Fibroblast of lung (primary cell): ENCODE measurements at regions not wholly inside any gene's neighbourhood (a gene's known extent, or its start where the extent isn't known, plus 50 kb on each side); places are given as distances from the start of the nearest gene placed in this dataset.
A peak's percentile ranks its signal among the peaks of the same experiment; 100 is the strongest.

Experiments
- DNase-seq, 2 donors: peaks; one replicate each; pipeline versions ENCODE4 v3.0.0 to v3.0.0-alpha.2; 2010; ENCODE audit warnings: low read depth in 2 of 2
- H2AFZ ChIP-seq: 2 replicates; pipeline ENCODE4 v1.5.1; 2012; ENCODE audit warnings: low read length, control low read depth, inconsistent platforms
- H3K27ac ChIP-seq: 2 replicates; pipeline ENCODE4 v1.5.1; 2011; ENCODE audit warnings: low read length, control low read depth; ENCODE audit not compliant: insufficient read depth
- H3K27me3 ChIP-seq: 2 replicates; pipeline ENCODE4 v1.5.1; 2011; ENCODE audit warnings: mild to moderate bottlenecking, low read length; ENCODE audit not compliant: control insufficient read depth, insufficient read depth
- H3K36me3 ChIP-seq: 2 replicates; pipeline ENCODE4 v1.5.1; 2011; ENCODE audit warnings: low read length; ENCODE audit not compliant: control insufficient read depth, insufficient read depth
- H3K4me1 ChIP-seq: 2 replicates; pipeline ENCODE4 v1.5.1; 2011; ENCODE audit warnings: low read length; ENCODE audit not compliant: control insufficient read depth, insufficient read depth; ENCODE audit errors: extremely low read depth
- H3K4me2 ChIP-seq: 2 replicates; pipeline ENCODE4 v1.5.1; 2011; ENCODE audit warnings: low read length, control low read depth; ENCODE audit not compliant: insufficient read depth; ENCODE audit errors: extremely low read depth
- H3K4me3 ChIP-seq, 4 experiments: fragments of 200-600 bp in 1 of 4; sonication (generic) in 1 of 4; replicated peaks in 1 of 4; 2 replicates each; pipeline ENCODE4 v1.5.1; 2011 to 2016; ENCODE audit warnings: low read length in 4 of 4, low read depth in 3 of 4, mild to moderate bottlenecking in 3 of 4, control low read depth in 2 of 4, inconsistent platforms in 1 of 4, mixed read lengths in 1 of 4; ENCODE audit not compliant: insufficient read depth in 1 of 4; ENCODE audit errors: control extremely low read depth in 1 of 4
- H3K79me2 ChIP-seq: 2 replicates; pipeline ENCODE4 v1.5.1; 2012; ENCODE audit warnings: mild to moderate bottlenecking, low read length, inconsistent platforms; ENCODE audit not compliant: control insufficient read depth, insufficient read depth
- H3K9ac ChIP-seq: 2 replicates; pipeline ENCODE4 v1.5.1; 2011; ENCODE audit warnings: mild to moderate bottlenecking, low read length, control low read depth; ENCODE audit not compliant: insufficient read depth
- H3K9me3 ChIP-seq: 2 replicates; pipeline ENCODE4 v1.5.1; 2012; ENCODE audit warnings: low read depth, low read length; ENCODE audit not compliant: control insufficient read depth, insufficient read depth
- H4K20me1 ChIP-seq: 2 replicates; pipeline ENCODE4 v1.5.1; 2011; ENCODE audit warnings: low read length; ENCODE audit not compliant: control insufficient read depth, insufficient read depth; ENCODE audit errors: extremely low read depth
- EZH2 ChIP-seq: IDR thresholded peaks from 2 replicates; pipeline ENCODE4 v1.5.1; 2012; ENCODE audit warnings: low read length, control low read depth, mild to moderate bottlenecking; ENCODE audit errors: missing control alignments
- TF ChIP-seq, protein P1 (sequence below), 2 donors: IDR thresholded peaks in 1 of 2; conservative IDR thresholded peaks in 1 of 2; 1 replicate in 1 of 2; 2 replicates in 1 of 2; pipeline ENCODE4 v1.5.1; 2011 to 2012; ENCODE audit warnings: low read length in 2 of 2, control low read depth in 1 of 2, inconsistent platforms in 1 of 2, low read depth in 1 of 2, mild to moderate bottlenecking in 1 of 2

DNA sequence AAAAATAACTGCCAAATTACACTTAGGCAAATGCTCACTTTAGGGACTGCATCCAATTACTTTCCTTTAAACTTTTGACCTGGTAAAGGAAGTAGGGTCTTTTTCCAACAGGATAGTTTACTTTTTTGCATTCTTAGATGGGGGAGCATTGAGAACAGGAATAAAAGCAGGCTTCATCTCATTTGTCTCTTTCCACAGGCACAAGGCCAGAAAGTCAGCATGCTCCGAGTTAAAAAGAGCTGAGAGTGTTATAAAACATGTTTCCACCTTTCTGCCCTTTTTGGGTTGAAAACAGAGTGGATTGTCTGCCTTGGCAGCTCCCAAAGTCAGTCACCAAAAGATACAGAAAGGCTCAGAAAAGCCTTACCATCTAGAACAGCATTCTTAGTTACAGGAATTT, 404.9 kb upstream of the ALCAM start:
- H3K9me3 ChIP-seq: no peaks in the 10 kb centered on the region
- H3K9ac ChIP-seq: no peak overlapping the region
- H3K36me3 ChIP-seq: no peaks in the 10 kb centered on the region
- peak; percentile 19 to 23 for DNase-seq
- TF ChIP-seq, protein P1, sequence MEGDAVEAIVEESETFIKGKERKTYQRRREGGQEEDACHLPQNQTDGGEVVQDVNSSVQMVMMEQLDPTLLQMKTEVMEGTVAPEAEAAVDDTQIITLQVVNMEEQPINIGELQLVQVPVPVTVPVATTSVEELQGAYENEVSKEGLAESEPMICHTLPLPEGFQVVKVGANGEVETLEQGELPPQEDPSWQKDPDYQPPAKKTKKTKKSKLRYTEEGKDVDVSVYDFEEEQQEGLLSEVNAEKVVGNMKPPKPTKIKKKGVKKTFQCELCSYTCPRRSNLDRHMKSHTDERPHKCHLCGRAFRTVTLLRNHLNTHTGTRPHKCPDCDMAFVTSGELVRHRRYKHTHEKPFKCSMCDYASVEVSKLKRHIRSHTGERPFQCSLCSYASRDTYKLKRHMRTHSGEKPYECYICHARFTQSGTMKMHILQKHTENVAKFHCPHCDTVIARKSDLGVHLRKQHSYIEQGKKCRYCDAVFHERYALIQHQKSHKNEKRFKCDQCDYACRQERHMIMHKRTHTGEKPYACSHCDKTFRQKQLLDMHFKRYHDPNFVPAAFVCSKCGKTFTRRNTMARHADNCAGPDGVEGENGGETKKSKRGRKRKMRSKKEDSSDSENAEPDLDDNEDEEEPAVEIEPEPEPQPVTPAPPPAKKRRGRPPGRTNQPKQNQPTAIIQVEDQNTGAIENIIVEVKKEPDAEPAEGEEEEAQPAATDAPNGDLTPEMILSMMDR (conservative IDR thresholded peaks at IDR 0.05 in 1 of 2, IDR thresholded peaks at IDR 0.05 in 1 of 2; ENCODE audit: low read depth in 1 of 2, low read length in 2 of 2): no peak
- no peak for TF ChIP-seq EZH2
- H3K4me2 ChIP-seq: no peak overlapping the region
- H4K20me1 ChIP-seq: no peaks in the 10 kb centered on the region
- H3K4me1 ChIP-seq: no peaks in the 10 kb centered on the region
- H3K27ac ChIP-seq: no peak overlapping the region
- H3K79me2 ChIP-seq: no peaks in the 10 kb centered on the region
- no peak overlapping the region for H3K4me3 ChIP-seq
- H3K27me3 ChIP-seq: no peaks in the 10 kb centered on the region
- peak overlapping the region; percentile 22 for H2AFZ ChIP-seq

DNA sequence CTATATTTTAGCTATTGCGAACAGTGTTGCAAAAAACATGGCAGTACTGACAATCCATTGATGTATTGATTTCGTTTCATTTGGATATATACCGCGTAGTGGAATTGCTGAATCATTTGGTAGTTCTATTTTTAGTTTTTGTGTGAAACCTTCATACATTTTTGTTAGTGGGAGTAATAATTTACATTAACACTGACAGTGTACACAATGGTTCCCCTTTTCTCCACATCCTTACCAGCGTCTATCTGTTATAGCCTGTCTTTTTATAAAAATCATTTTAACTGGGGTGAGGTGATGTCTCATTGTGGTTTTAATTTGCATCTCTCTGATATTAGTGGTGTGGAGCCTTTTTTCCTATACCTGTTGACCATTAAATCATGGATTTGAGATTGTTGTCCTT, 392.4 kb upstream of the ALCAM start:
- no peak for DNase-seq

DNA sequence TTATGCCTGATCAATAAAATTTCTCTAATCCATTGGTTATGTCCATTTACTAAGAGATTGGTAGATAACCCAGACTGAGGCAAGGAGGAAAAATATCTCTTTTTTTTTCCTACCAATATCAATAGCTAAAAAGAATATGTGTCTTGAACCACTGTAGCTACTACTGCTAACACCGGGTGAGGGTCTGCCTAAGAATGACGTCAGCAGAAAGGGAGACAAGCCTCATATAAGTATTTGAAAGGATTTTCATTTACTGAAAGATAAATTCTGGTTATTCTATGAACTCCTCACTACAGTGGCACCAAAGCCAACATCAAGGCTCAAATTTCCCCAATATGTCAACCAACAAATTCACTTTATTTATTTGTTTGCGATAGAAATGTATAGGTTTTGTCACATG, 389.0 kb upstream of the ALCAM start:
- TF ChIP-seq EZH2: no peak
- TF ChIP-seq, protein P1 (conservative IDR thresholded peaks at IDR 0.05 in 1 of 2, IDR thresholded peaks at IDR 0.05 in 1 of 2; ENCODE audit: low read depth in 1 of 2, low read length in 2 of 2): no peak
- no peaks in the 10 kb centered on the region for H3K4me1 ChIP-seq
- no peak overlapping the region for H2AFZ ChIP-seq
- no peaks in the 10 kb centered on the region for H3K27me3 ChIP-seq
- H3K27ac ChIP-seq: no peak overlapping the region
- H4K20me1 ChIP-seq: no peaks in the 10 kb centered on the region
- H3K9me3 ChIP-seq: no peaks in the 10 kb centered on the region
- no peak overlapping the region for H3K4me2 ChIP-seq
- no peak overlapping the region for H3K9ac ChIP-seq
- DNase-seq: no peak
- H3K4me3 ChIP-seq: no peak overlapping the region
- H3K36me3 ChIP-seq: no peaks in the 10 kb centered on the region
- no peaks in the 10 kb centered on the region for H3K79me2 ChIP-seq

More for the DNA sequence above, 392.4 kb upstream of the ALCAM start:
- H3K36me3 ChIP-seq: no peaks in the 10 kb centered on the region
- no peaks in the 10 kb centered on the region for H3K27me3 ChIP-seq
- TF ChIP-seq EZH2: no peak
- TF ChIP-seq, protein P1 (conservative IDR thresholded peaks at IDR 0.05 in 1 of 2, IDR thresholded peaks at IDR 0.05 in 1 of 2; ENCODE audit: low read depth in 1 of 2, low read length in 2 of 2): no peak
- no peak overlapping the region for H3K9ac ChIP-seq
- H3K27ac ChIP-seq: no peak overlapping the region
- H4K20me1 ChIP-seq: no peaks in the 10 kb centered on the region
- H3K4me1 ChIP-seq: no peaks in the 10 kb centered on the region
- no peaks in the 10 kb centered on the region for H3K79me2 ChIP-seq
- no peaks in the 10 kb centered on the region for H3K9me3 ChIP-seq
- H2AFZ ChIP-seq: no peak overlapping the region
- no peak overlapping the region for H3K4me2 ChIP-seq
- no peak overlapping the region for H3K4me3 ChIP-seq
